K562 (cell line): ENCODE measurements at regions not wholly inside any gene's neighbourhood (a gene's known extent, or its start where the extent isn't known, plus 50 kb on each side); places are given as distances from the start of the nearest gene placed in this dataset.

Experiments used
- CBFA2T3 ChIP-seq: fragments of 450-650 bp; IDR thresholded peaks from 2 replicates; pipeline ENCODE4 v1.6.1; 2017
- KLF16 ChIP-seq: IDR thresholded peaks from 2 replicates; pipeline ENCODE4 v1.6.1; 2016; ENCODE audit warnings: antibody characterized with exemption
- RBBP5 ChIP-seq: fragments of 200-600 bp; sonication (generic); IDR thresholded peaks from 2 replicates; pipeline ENCODE4 v1.6.1; 2012; ENCODE audit warnings: borderline replicate concordance, mild to moderate bottlenecking, low read length, control low read depth, inconsistent platforms; ENCODE audit not compliant: insufficient read depth, poor library complexity, severe bottlenecking
- RBM22 ChIP-seq: fragments of 200-400 bp; formaldehyde crosslinking; IDR thresholded peaks from 2 replicates; pipeline ENCODE4 v1.6.1; 2018; ENCODE audit warnings: low read length, low read depth; ENCODE audit not compliant: poor library complexity, severe bottlenecking
- SMC3 ChIP-seq: conservative IDR thresholded peaks from 2 replicates; pipeline ENCODE4 v1.6.1; 2011; ENCODE audit warnings: low read depth, low read length, improper control_type of control experiment; ENCODE audit not compliant: insufficient read depth
- ZNF140 ChIP-seq: fragments of 250-450 bp; sonication (Bioruptor Pico); IDR thresholded peaks from 2 replicates; pipeline ENCODE4 v1.8.0; 2021; ENCODE audit warnings: moderate library complexity, mild to moderate bottlenecking, inconsistent platforms
- ZNF24 ChIP-seq: fragments of 450-650 bp; IDR thresholded peaks from 2 replicates; pipeline ENCODE4 v1.6.1; 2016
- TF ChIP-seq, protein P1 (sequence below): fragments of 250-450 bp; sonication (Bioruptor Pico); IDR thresholded peaks from 2 replicates; pipeline ENCODE4 v1.4.0; 2020; ENCODE audit warnings: mild to moderate bottlenecking, moderate library complexity
- TF ChIP-seq, protein P2 (sequence below): fragments of 450-650 bp; formaldehyde crosslinking; IDR thresholded peaks from 2 replicates; pipeline ENCODE4 v1.4.0; 2022; ENCODE audit warnings: mild to moderate bottlenecking, moderate library complexity
- TF ChIP-seq, protein P3 (sequence below), 3 experiments: IDR thresholded peaks in 2 of 3; conservative IDR thresholded peaks in 1 of 3; 2 replicates each; pipeline ENCODE4 v1.5.1; 2011 to 2012; ENCODE audit warnings: low read length in 3 of 3, mild to moderate bottlenecking in 3 of 3, control low read depth in 2 of 3, improper control_type of control experiment in 1 of 3, inconsistent platforms in 1 of 3, low read depth in 1 of 3, mixed read lengths in 1 of 3, moderate library complexity in 1 of 3; ENCODE audit not compliant: insufficient read depth in 2 of 3

DNA sequence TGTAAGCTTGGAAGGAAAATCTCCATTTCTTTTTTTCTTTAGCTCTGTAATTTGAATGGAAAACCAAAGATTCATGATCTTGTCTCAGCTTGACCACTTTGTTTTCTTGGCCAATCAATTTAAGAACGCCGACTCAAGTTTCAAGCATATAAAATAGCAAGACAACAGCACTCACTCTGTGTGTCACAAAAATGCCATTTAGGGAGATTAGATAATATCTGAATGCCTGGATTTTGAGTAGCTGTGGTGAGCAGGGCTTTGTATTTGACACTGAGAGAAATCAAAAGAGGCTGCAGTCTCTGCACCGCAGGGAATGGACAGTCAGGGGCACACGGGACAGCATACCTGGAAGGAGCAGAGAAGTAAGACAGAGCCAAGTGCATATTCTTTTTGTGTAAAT lies 209.5 kb upstream of the SLC10A2 start:
- TF ChIP-seq, protein P1, sequence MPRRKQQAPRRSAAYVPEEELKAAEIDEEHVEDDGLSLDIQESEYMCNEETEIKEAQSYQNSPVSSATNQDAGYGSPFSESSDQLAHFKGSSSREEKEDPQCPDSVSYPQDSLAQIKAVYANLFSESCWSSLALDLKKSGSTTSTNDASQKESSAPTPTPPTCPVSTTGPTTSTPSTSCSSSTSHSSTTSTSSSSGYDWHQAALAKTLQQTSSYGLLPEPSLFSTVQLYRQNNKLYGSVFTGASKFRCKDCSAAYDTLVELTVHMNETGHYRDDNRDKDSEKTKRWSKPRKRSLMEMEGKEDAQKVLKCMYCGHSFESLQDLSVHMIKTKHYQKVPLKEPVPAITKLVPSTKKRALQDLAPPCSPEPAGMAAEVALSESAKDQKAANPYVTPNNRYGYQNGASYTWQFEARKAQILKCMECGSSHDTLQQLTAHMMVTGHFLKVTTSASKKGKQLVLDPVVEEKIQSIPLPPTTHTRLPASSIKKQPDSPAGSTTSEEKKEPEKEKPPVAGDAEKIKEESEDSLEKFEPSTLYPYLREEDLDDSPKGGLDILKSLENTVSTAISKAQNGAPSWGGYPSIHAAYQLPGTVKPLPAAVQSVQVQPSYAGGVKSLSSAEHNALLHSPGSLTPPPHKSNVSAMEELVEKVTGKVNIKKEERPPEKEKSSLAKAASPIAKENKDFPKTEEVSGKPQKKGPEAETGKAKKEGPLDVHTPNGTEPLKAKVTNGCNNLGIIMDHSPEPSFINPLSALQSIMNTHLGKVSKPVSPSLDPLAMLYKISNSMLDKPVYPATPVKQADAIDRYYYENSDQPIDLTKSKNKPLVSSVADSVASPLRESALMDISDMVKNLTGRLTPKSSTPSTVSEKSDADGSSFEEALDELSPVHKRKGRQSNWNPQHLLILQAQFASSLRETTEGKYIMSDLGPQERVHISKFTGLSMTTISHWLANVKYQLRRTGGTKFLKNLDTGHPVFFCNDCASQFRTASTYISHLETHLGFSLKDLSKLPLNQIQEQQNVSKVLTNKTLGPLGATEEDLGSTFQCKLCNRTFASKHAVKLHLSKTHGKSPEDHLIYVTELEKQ (CRISPR knock-in tag): no peak
- TF ChIP-seq ZNF140 (CRISPR knock-in tag) (no peak), RBBP5 (no peak), SMC3 (no peak), RBM22 (no peak), ZNF24 (no peak), KLF16 (no peak), CBFA2T3 (no peak)
- TF ChIP-seq, protein P2, sequence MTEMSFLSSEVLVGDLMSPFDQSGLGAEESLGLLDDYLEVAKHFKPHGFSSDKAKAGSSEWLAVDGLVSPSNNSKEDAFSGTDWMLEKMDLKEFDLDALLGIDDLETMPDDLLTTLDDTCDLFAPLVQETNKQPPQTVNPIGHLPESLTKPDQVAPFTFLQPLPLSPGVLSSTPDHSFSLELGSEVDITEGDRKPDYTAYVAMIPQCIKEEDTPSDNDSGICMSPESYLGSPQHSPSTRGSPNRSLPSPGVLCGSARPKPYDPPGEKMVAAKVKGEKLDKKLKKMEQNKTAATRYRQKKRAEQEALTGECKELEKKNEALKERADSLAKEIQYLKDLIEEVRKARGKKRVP (CRISPR knock-in tag): no peak
- TF ChIP-seq, protein P3, sequence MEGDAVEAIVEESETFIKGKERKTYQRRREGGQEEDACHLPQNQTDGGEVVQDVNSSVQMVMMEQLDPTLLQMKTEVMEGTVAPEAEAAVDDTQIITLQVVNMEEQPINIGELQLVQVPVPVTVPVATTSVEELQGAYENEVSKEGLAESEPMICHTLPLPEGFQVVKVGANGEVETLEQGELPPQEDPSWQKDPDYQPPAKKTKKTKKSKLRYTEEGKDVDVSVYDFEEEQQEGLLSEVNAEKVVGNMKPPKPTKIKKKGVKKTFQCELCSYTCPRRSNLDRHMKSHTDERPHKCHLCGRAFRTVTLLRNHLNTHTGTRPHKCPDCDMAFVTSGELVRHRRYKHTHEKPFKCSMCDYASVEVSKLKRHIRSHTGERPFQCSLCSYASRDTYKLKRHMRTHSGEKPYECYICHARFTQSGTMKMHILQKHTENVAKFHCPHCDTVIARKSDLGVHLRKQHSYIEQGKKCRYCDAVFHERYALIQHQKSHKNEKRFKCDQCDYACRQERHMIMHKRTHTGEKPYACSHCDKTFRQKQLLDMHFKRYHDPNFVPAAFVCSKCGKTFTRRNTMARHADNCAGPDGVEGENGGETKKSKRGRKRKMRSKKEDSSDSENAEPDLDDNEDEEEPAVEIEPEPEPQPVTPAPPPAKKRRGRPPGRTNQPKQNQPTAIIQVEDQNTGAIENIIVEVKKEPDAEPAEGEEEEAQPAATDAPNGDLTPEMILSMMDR (IDR thresholded peaks at IDR 0.05 in 2 of 3, conservative IDR thresholded peaks at IDR 0.05 in 1 of 3; ENCODE audit: insufficient read depth in 2 of 3, low read depth in 1 of 3, low read length in 3 of 3): no peak
